ENCODE measurements at regions not wholly inside any gene's neighbourhood (a gene's known extent, or its start where the extent isn't known, plus 50 kb on each side); places are given as distances from the start of the nearest gene placed in this dataset.
"Not testable (repeated sequence)": the region's sequence is repeated elsewhere in the genome, so short reads cannot be mapped to it uniquely, and the experiment has no call there.

- DNase-seq = no peak
Observed at GRCh38 chr22:47497666-47498065, 735.2 kb downstream of the TBC1D22A start.

GRCh38 chr22:47495110-47495509 is 732.7 kb downstream of the TBC1D22A start:
- peak; percentile 4 for DNase-seq

- not testable (repeated sequence) for DNase-seq
Observed at GRCh38 chr22:47488131-47488530, 725.7 kb downstream of the TBC1D22A start.

- DNase-seq = no peak
Observed at GRCh38 chr22:47486569-47487312, 724.3 kb downstream of the TBC1D22A start.

- DNase-seq = no peak
Observed at GRCh38 chr22:47484960-47485569, 722.6 kb downstream of the TBC1D22A start.

GRCh38 chr22:47476231-47476630 is 713.8 kb downstream of the TBC1D22A start:
- DNase-seq = no peak

GRCh38 chr22:47474895-47475294 is 712.4 kb downstream of the TBC1D22A start:
- DNase-seq = no peak

GRCh38 chr22:47474464-47474863 is 712.0 kb downstream of the TBC1D22A start:
- no peak for DNase-seq

- DNase-seq = no peak
Observed at GRCh38 chr22:47472636-47473035, 710.2 kb downstream of the TBC1D22A start.

- DNase-seq = no peak
Observed at GRCh38 chr22:47471406-47471805, 709.0 kb downstream of the TBC1D22A start.

- DNase-seq = no peak
Observed at GRCh38 chr22:47465809-47466208, 703.4 kb downstream of the TBC1D22A start.

- DNase-seq = no peak
Observed at GRCh38 chr22:47465222-47465621, 702.8 kb downstream of the TBC1D22A start.

- no peak for DNase-seq
Observed at GRCh38 chr22:47463220-47463619, 700.8 kb downstream of the TBC1D22A start.

- no peak for DNase-seq
Observed at GRCh38 chr22:47460861-47461260, 698.4 kb downstream of the TBC1D22A start.

- DNase-seq = no peak
Observed at GRCh38 chr22:47460176-47460575, 697.7 kb downstream of the TBC1D22A start.

GRCh38 chr22:47458348-47458747 is 695.9 kb downstream of the TBC1D22A start:
- DNase-seq = no peak

GRCh38 chr22:47457509-47458300 is 695.3 kb downstream of the TBC1D22A start:
- DNase-seq = no peak

GRCh38 chr22:47457021-47457420 is 694.6 kb downstream of the TBC1D22A start:
- no peak for DNase-seq

GRCh38 chr22:47456031-47456430 is 693.6 kb downstream of the TBC1D22A start:
- no peak for DNase-seq

GRCh38 chr22:47453049-47453448 is 690.6 kb downstream of the TBC1D22A start:
- no peak for DNase-seq

GRCh38 chr22:47452184-47452583 is 689.7 kb downstream of the TBC1D22A start:
- DNase-seq = peak; percentile 31

- no peak for DNase-seq
Observed at GRCh38 chr22:47450876-47451475, 688.5 kb downstream of the TBC1D22A start.

- DNase-seq = no peak
Observed at GRCh38 chr22:47449508-47450270, 687.2 kb downstream of the TBC1D22A start.
